ENCODE measurements at regions not wholly inside any gene's neighbourhood (a gene's known extent, or its start where the extent isn't known, plus 50 kb on each side); places are given as distances from the start of the nearest gene placed in this dataset.

DNA sequence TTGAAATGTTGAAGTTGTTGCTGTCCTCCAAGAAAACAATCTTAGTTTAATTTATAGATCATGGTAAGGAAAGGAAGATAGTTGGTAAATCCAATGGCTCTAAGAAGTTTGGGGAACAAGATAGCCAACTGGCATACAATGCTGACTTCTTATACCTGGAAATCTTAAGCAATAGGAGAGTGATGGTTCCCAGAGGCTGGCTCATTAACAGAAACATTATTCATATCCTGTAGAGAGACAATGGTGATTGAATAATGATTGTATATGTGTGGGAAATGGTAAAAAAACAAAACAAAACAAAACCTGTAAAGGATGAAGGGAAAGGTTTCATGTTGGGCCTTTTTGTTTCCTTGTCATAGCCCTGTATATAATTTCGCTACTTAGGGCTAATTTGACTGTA is 174.9 kb upstream of the CTSO start:
- TF ChIP-seq EZH2 (IDR thresholded peaks at IDR 0.05; ENCODE audit: low read depth, unreplicated experiment), result no peak
- no peak for TF ChIP-seq CTCF (conservative IDR thresholded peaks at IDR 0.05; ENCODE audit: low read depth in 2 of 2)
- TF ChIP-seq REST (IDR thresholded peaks at IDR 0.05; ENCODE audit: unreplicated experiment), result no peak
- no peak for TF ChIP-seq ZNF331 (CRISPR knock-in tag; IDR thresholded peaks at IDR 0.05; ENCODE audit: low read depth)
- TF ChIP-seq EZH2phosphoT487 (IDR thresholded peaks at IDR 0.05; ENCODE audit: unreplicated experiment), result no peak
- no peak for TF ChIP-seq POLR2AphosphoS5 (IDR thresholded peaks at IDR 0.05; ENCODE audit: low read depth)
- TF ChIP-seq CREB1 (CRISPR knock-in tag; IDR thresholded peaks at IDR 0.05; ENCODE audit: low read depth), result no peak

Measured in GM23338 (cell line).